HT-29 (cell line): ENCODE measurements at regions not wholly inside any gene's neighbourhood (a gene's known extent, or its start where the extent isn't known, plus 50 kb on each side); places are given as distances from the start of the nearest gene placed in this dataset.
"Not testable (repeated sequence)": the region's sequence is repeated elsewhere in the genome, so short reads cannot be mapped to it uniquely, and the experiment has no call there.

Source experiments
- DNase-seq: peaks from one replicate; pipeline ENCODE4 v3.0.0-alpha.2; 2015; ENCODE audit warnings: low spot score

- DNase-seq: no peak
Measured at GRCh38 chr9:73054091-73054490, 97.6 kb upstream of the ANXA1 start.

- DNase-seq: no peak
Measured at GRCh38 chr9:73053543-73053942, 98.1 kb upstream of the ANXA1 start.

GRCh38 chr9:73050887-73051550 is 98.2 kb upstream of the ALDH1A1 start:
- DNase-seq: peak; percentile 43

- DNase-seq: peak; percentile 31
Measured at GRCh38 chr9:73050065-73050816, 97.4 kb upstream of the ALDH1A1 start.

GRCh38 chr9:73049280-73049679 is 96.4 kb upstream of the ALDH1A1 start:
- no peak for DNase-seq

GRCh38 chr9:73046769-73047168 is 93.9 kb upstream of the ALDH1A1 start:
- DNase-seq: no peak

GRCh38 chr9:73044776-73045175 is 91.9 kb upstream of the ALDH1A1 start:
- DNase-seq: not testable (repeated sequence)

GRCh38 chr9:73042155-73042554 is 89.3 kb upstream of the ALDH1A1 start:
- no peak for DNase-seq

- DNase-seq: no peak
Measured at GRCh38 chr9:73039271-73040263, 86.7 kb upstream of the ALDH1A1 start.

- peak; percentile 28 for DNase-seq
Measured at GRCh38 chr9:73038613-73039012, 85.8 kb upstream of the ALDH1A1 start.

GRCh38 chr9:73038089-73038509 is 85.2 kb upstream of the ALDH1A1 start:
- peak; percentile 58 for DNase-seq

- DNase-seq: peak; percentile 47
Measured at GRCh38 chr9:73037613-73038012, 84.8 kb upstream of the ALDH1A1 start.

- DNase-seq: no peak
Measured at GRCh38 chr9:73034962-73035361, 82.1 kb upstream of the ALDH1A1 start.

- DNase-seq: no peak
Measured at GRCh38 chr9:73031350-73031749, 78.5 kb upstream of the ALDH1A1 start.

GRCh38 chr9:73030370-73031030 is 77.6 kb upstream of the ALDH1A1 start:
- no peak for DNase-seq

GRCh38 chr9:73029346-73029745 is 76.5 kb upstream of the ALDH1A1 start:
- DNase-seq: no peak

- DNase-seq: no peak
Measured at GRCh38 chr9:73026375-73026774, 73.5 kb upstream of the ALDH1A1 start.

GRCh38 chr9:73024601-73025034 is 71.8 kb upstream of the ALDH1A1 start:
- no peak for DNase-seq

GRCh38 chr9:73023025-73023541 is 70.2 kb upstream of the ALDH1A1 start:
- DNase-seq: peak; percentile 87

GRCh38 chr9:73022353-73022752 is 69.5 kb upstream of the ALDH1A1 start:
- DNase-seq: no peak

GRCh38 chr9:73020877-73021276 is 68.0 kb upstream of the ALDH1A1 start:
- no peak for DNase-seq
